CD4-positive, alpha-beta memory T cell (primary cell): ENCODE measurements at regions not wholly inside any gene's neighbourhood (a gene's known extent, or its start where the extent isn't known, plus 50 kb on each side); places are given as distances from the start of the nearest gene placed in this dataset.

Source experiments
- CTCF ChIA-PET: fragments of 350-600 bp; sonication (Branson Sonifier 250); formaldehyde crosslinking; loops from one replicate; lab custom pipeline; 2021; ENCODE audit warnings: inconsistent platforms; ENCODE audit not compliant: partially characterized antibody; lab: Charles Lee
- POLR2A ChIA-PET: fragments of 350-600 bp; sonication (Branson Sonifier 250); formaldehyde crosslinking; loops from one replicate; lab custom pipeline; 2021; ENCODE audit not compliant: partially characterized antibody; lab: Charles Lee
- DNase-seq, 5 donors: peaks; one replicate each; pipeline versions ENCODE4 v3.0.0 to v3.0.0-alpha.2; 2020 to 2022; ENCODE audit warnings: mixed read lengths in 1 of 5
- H3K27ac ChIP-seq: one replicate; pipeline ENCODE4 v1.7.0; 2013; ENCODE audit warnings: low read depth, low read length
- H3K27me3 ChIP-seq: 2 replicates; pipeline ENCODE4 v1.7.0; 2013; ENCODE audit warnings: mild to moderate bottlenecking, low read length, moderate library complexity; ENCODE audit not compliant: insufficient read depth
- H3K36me3 ChIP-seq: 2 replicates; pipeline ENCODE4 v1.7.0; 2013; ENCODE audit warnings: mild to moderate bottlenecking, low read length, moderate library complexity; ENCODE audit not compliant: insufficient read depth
- H3K4me1 ChIP-seq: 2 replicates; pipeline ENCODE4 v1.7.0; 2013; ENCODE audit warnings: mild to moderate bottlenecking, low read length, moderate library complexity; ENCODE audit not compliant: insufficient read depth
- H3K4me3 ChIP-seq, 2 donors: one replicate each; pipeline ENCODE4 v1.7.0; 2013; ENCODE audit warnings: low read length in 2 of 2, mild to moderate bottlenecking in 1 of 2
- H3K9me3 ChIP-seq, 2 donors: one replicate each; pipeline ENCODE4 v1.7.0; 2013; ENCODE audit warnings: low read length in 2 of 2, control low read depth in 1 of 2; ENCODE audit not compliant: control insufficient read depth in 1 of 2
- H3K27ac Mint-ChIP-seq, 7 donors: one replicate each; pipeline ENCODE4 v1.8.0; 2020 to 2021; ENCODE audit warnings: mixed read lengths in 7 of 7, mild to moderate bottlenecking in 6 of 7, inconsistent platforms in 3 of 7, moderate library complexity in 3 of 7
- H3K27me3 Mint-ChIP-seq, 2 donors: one replicate each; pipeline ENCODE4 v1.8.0; 2020 to 2021; ENCODE audit warnings: mixed read lengths in 2 of 2
- H3K36me3 Mint-ChIP-seq, 2 donors: one replicate each; pipeline ENCODE4 v1.8.0; 2020 to 2021; ENCODE audit warnings: mixed read lengths in 2 of 2, inconsistent platforms in 1 of 2, mild to moderate bottlenecking in 1 of 2
- H3K4me1 Mint-ChIP-seq, 4 donors: one replicate each; pipeline ENCODE4 v1.8.0; 2020 to 2021; ENCODE audit warnings: mixed read lengths in 4 of 4, mild to moderate bottlenecking in 1 of 4
- H3K4me3 Mint-ChIP-seq, 8 donors: one replicate each; pipeline ENCODE4 v1.8.0; 2020 to 2021; ENCODE audit warnings: mixed read lengths in 8 of 8, mild to moderate bottlenecking in 7 of 8, moderate library complexity in 6 of 8, inconsistent platforms in 3 of 8
- H3K9me3 Mint-ChIP-seq, 8 donors: one replicate each; pipeline ENCODE4 v1.8.0; 2020 to 2021; ENCODE audit warnings: mixed read lengths in 8 of 8, mild to moderate bottlenecking in 5 of 8, inconsistent platforms in 3 of 8, moderate library complexity in 1 of 8
- intact Hi-C: fragments of 100-400 bp; cut with micrococcal nuclease; formaldehyde crosslinking; loops from one replicate; pipeline ENCODE4 v1.15.1; 2023

DNA sequence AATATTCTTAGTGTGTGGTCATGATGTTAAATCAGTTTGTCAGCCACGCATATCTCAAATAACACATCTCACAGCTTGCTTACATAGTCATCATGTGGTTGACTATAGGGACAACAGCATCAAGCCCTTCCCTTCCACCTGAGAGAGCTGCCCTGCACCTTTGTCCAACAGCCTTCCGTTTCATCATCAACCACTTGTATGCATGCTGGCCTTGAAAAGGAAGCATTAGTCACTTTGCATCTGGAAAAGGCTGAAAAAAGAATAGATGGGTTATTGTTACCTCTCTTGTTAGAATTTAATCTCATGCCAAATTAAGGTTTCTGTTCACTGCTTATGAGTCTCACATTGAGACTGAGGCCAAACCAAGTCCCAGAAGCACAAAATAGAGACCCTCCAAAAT is 1586.5 kb upstream of the SEL1L start:
- Mint-ChIP-seq H3K36me3 (no peaks in the 10 kb centered on the region), H3K4me1 (no peaks in the 10 kb centered on the region), H3K27me3 (no peaks in the 10 kb centered on the region), H3K9me3 (peaks cover 3 to 17% (median 10%) of the 10 kb centered on the region in 8 donors), H3K27ac (no peak overlapping the region), H3K4me3 (no peak overlapping the region)
- intact Hi-C loops = no loop called here
- DNase-seq = no peak
- CTCF ChIA-PET = no interaction called here
- H3K4me3 ChIP-seq = no peak overlapping the region
- POLR2A ChIA-PET = no interaction called here
- H3K9me3 ChIP-seq = peaks cover 0 to 5% of the 10 kb centered on the region in 2 donors
- H3K27me3 ChIP-seq = no peaks in the 10 kb centered on the region
- H3K27ac ChIP-seq = no peak overlapping the region
- H3K36me3 ChIP-seq = no peaks in the 10 kb centered on the region
- H3K4me1 ChIP-seq = no peaks in the 10 kb centered on the region

GRCh38 chr14:83126076-83126475 is 1592.4 kb upstream of the SEL1L start:
- H3K27me3 ChIP-seq = no peaks in the 10 kb centered on the region
- H3K27ac ChIP-seq = no peak overlapping the region
- POLR2A ChIA-PET = no interaction called here
- no peaks in the 10 kb centered on the region for H3K36me3 ChIP-seq
- no peaks in the 10 kb centered on the region for H3K4me1 Mint-ChIP-seq
- no peak overlapping the region for H3K27ac Mint-ChIP-seq
- DNase-seq = no peak
- H3K4me3 ChIP-seq = no peak overlapping the region
- no peaks in the 10 kb centered on the region for H3K4me1 ChIP-seq
- no peak overlapping the region for H3K4me3 Mint-ChIP-seq
- no peaks in the 10 kb centered on the region for H3K9me3 ChIP-seq
- CTCF ChIA-PET = no interaction called here
- intact Hi-C loops = no loop called here
- no peaks in the 10 kb centered on the region for H3K36me3 Mint-ChIP-seq
- no peaks in the 10 kb centered on the region for H3K27me3 Mint-ChIP-seq
- peaks cover 3 to 24% (median 13%) of the 10 kb centered on the region in 8 donors for H3K9me3 Mint-ChIP-seq

GRCh38 chr14:83128783-83129182 is 1595.1 kb upstream of the SEL1L start:
- ChIA-PET POLR2A (no interaction called here), CTCF (no interaction called here)
- intact Hi-C loops = no loop called here
- Histone ChIP-seq H3K4me1 (no peaks in the 10 kb centered on the region), H3K27ac (no peak overlapping the region), H3K27me3 (no peaks in the 10 kb centered on the region), H3K4me3 (no peak overlapping the region), H3K36me3 (no peaks in the 10 kb centered on the region), H3K9me3 (no peaks in the 10 kb centered on the region)
- H3K9me3 Mint-ChIP-seq = peaks cover 2 to 24% (median 10%) of the 10 kb centered on the region in 8 donors
- no peaks in the 10 kb centered on the region for H3K36me3 Mint-ChIP-seq
- H3K27me3 Mint-ChIP-seq = no peaks in the 10 kb centered on the region
- no peak overlapping the region for H3K4me3 Mint-ChIP-seq
- no peak overlapping the region for H3K27ac Mint-ChIP-seq
- DNase-seq = no peak
- H3K4me1 Mint-ChIP-seq = no peaks in the 10 kb centered on the region

DNA sequence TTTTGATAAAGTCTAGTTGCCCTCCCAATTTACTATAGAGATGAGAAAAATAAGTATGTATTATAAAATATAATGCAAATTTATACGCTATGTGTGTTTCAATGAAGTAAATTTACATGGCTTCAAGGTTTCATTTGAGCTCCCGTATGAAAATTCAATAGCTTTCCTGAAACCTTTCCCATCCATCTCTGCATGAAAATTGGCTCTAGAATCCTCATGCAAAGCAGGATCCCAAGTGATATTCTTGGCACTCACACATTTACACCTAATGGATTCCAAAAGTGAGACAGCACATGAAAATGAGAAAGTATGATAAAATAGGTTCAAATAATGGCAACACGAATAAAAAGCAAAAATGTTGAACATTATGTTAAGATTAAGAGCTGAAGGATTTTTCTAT is 1595.8 kb upstream of the SEL1L start:
- no peak for DNase-seq
- ChIA-PET POLR2A (no interaction called here), CTCF (no interaction called here)
- Mint-ChIP-seq H3K9me3 (peaks cover 2 to 24% (median 10%) of the 10 kb centered on the region in 8 donors), H3K4me3 (no peak overlapping the region), H3K36me3 (no peaks in the 10 kb centered on the region), H3K27me3 (no peaks in the 10 kb centered on the region), H3K4me1 (no peaks in the 10 kb centered on the region), H3K27ac (no peak overlapping the region)
- Histone ChIP-seq H3K27me3 (no peaks in the 10 kb centered on the region), H3K9me3 (no peaks in the 10 kb centered on the region), H3K4me1 (no peaks in the 10 kb centered on the region), H3K4me3 (no peak overlapping the region), H3K27ac (no peak overlapping the region), H3K36me3 (no peaks in the 10 kb centered on the region)
- intact Hi-C loops = no loop called here

DNA sequence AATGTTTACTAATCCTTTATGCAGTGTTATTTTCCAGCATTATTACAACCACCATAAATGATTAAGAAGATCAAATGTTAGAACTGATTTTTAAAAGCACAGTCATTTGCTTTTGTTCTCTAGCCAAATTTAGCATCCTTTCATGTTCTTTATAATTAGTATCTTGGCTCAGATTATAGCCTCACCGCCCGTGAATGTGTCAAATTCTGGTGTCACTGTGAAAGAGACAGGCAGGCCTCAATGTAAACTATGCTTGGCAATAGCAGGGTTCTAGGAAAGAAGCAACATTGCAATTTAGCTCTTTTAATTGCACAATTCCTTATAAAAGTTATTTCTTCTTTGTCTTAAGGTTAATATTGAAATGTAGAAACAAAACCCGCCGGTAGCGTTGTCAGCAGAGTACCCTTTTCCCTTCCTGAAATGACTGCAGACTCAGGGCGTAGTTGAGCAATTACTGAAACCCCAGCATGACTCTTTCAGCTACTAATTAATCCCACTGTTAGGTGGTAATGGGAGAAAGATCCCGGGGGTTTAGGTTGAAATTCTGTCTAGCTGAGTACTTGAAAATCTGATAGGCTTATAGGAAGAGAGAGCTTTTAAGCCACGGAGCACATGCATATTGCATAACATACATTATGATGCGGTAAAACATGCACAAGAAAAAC is 1600.5 kb upstream of the SEL1L start:
- H3K27me3 Mint-ChIP-seq = no peaks in the 10 kb centered on the region
- no peaks in the 10 kb centered on the region for H3K4me1 ChIP-seq

DNA sequence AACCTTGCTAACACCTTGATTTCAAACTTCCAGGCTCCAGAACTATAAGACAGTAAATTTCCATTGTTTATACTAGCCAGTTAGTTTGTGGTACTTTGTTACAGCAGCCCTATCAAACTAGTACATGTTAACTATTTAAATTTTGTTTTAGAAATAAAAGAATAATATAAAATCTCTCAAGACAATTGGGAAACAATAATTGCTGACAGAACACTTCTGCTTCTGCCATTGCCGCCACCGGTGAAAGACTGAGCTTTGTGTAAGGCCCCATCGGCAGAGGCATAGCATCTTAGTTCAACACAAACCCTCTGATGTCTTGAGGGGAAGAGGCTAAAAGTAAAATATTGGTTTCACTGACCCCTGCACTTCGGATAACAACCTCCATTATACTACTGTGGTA is 1607.1 kb upstream of the SEL1L start:
- Mint-ChIP-seq H3K9me3 (peaks cover 1 to 16% (median 11%) of the 10 kb centered on the region in 8 donors), H3K4me1 (no peaks in the 10 kb centered on the region), H3K36me3 (no peaks in the 10 kb centered on the region), H3K27ac (no peak overlapping the region), H3K4me3 (no peak overlapping the region), H3K27me3 (no peaks in the 10 kb centered on the region)
- intact Hi-C loops = no loop called here
- Histone ChIP-seq H3K36me3 (no peaks in the 10 kb centered on the region), H3K27me3 (no peaks in the 10 kb centered on the region), H3K27ac (no peak overlapping the region), H3K9me3 (no peaks in the 10 kb centered on the region), H3K4me3 (no peak overlapping the region), H3K4me1 (no peaks in the 10 kb centered on the region)
- CTCF ChIA-PET = no interaction called here
- no peak for DNase-seq
- POLR2A ChIA-PET = no interaction called here

More for the DNA sequence above, 1600.5 kb upstream of the SEL1L start:
- POLR2A ChIA-PET = no interaction called here
- no peaks in the 10 kb centered on the region for H3K4me1 Mint-ChIP-seq
- no peaks in the 10 kb centered on the region for H3K27me3 ChIP-seq
- intact Hi-C loops = no loop called here
- no peaks in the 10 kb centered on the region for H3K9me3 ChIP-seq
- no peaks in the 10 kb centered on the region for H3K36me3 Mint-ChIP-seq
- H3K36me3 ChIP-seq = no peaks in the 10 kb centered on the region
- CTCF ChIA-PET = no interaction called here
- no peak overlapping the region for H3K4me3 Mint-ChIP-seq
- H3K9me3 Mint-ChIP-seq = peaks cover 0 to 15% (median 4%) of the 10 kb centered on the region in 8 donors
- H3K27ac ChIP-seq = no peak overlapping the region
- H3K4me3 ChIP-seq = no peak overlapping the region
- H3K27ac Mint-ChIP-seq = no peak overlapping the region
- DNase-seq = no peak

GRCh38 chr14:83147006-83147405 is 1613.4 kb upstream of the SEL1L start:
- peaks cover 5 to 45% (median 17%) of the 10 kb centered on the region in 8 donors for H3K9me3 Mint-ChIP-seq
- intact Hi-C loops = no loop called here

More at GRCh38 chr14:83147006-83147405, 1613.4 kb upstream of the SEL1L start:
- H3K4me3 ChIP-seq = no peak overlapping the region
- H3K4me3 Mint-ChIP-seq = no peak overlapping the region
- CTCF ChIA-PET = no interaction called here
- H3K27ac Mint-ChIP-seq = no peak overlapping the region
- no peaks in the 10 kb centered on the region for H3K4me1 Mint-ChIP-seq
- POLR2A ChIA-PET = no interaction called here
- H3K27me3 ChIP-seq = no peaks in the 10 kb centered on the region
- no peaks in the 10 kb centered on the region for H3K36me3 ChIP-seq
- H3K4me1 ChIP-seq = no peaks in the 10 kb centered on the region
- no peak overlapping the region for H3K27ac ChIP-seq
- no peaks in the 10 kb centered on the region for H3K27me3 Mint-ChIP-seq
- no peak for DNase-seq
- H3K9me3 ChIP-seq = peaks cover 0 to 3% of the 10 kb centered on the region in 2 donors
- H3K36me3 Mint-ChIP-seq = no peaks in the 10 kb centered on the region
